HK-2 (cell line): ENCODE measurements at regions not wholly inside any gene's neighbourhood (a gene's known extent, or its start where the extent isn't known, plus 50 kb on each side); places are given as distances from the start of the nearest gene placed in this dataset.
"Not testable (repeated sequence)": the region's sequence is repeated elsewhere in the genome, so short reads cannot be mapped to it uniquely, and the experiment has no call there.

Experiments
- DNase-seq: peaks from one replicate; pipeline ENCODE4 v3.0.0-alpha.2; 2018; ENCODE audit not compliant: unreplicated experiment

GRCh38 chr11:71383461-71383860, 64.7 kb downstream of the DHCR7 start:
- no peak for DNase-seq

GRCh38 chr11:71381781-71382505, 66.2 kb downstream of the DHCR7 start:
- DNase-seq = no peak

GRCh38 chr11:71379701-71380100, 68.5 kb downstream of the DHCR7 start:
- DNase-seq = no peak

GRCh38 chr11:71373791-71374454, 74.3 kb downstream of the DHCR7 start:
- DNase-seq = no peak

GRCh38 chr11:71372693-71373657, 75.2 kb downstream of the DHCR7 start:
- no peak for DNase-seq

GRCh38 chr11:71371674-71372069, 76.5 kb downstream of the DHCR7 start:
- DNase-seq = no peak

GRCh38 chr11:71370895-71371673, 77.1 kb downstream of the DHCR7 start:
- no peak for DNase-seq

- no peak for DNase-seq
Observed at GRCh38 chr11:71370020-71370747, 78.0 kb downstream of the DHCR7 start.

GRCh38 chr11:71369411-71369810, 78.8 kb downstream of the DHCR7 start:
- no peak for DNase-seq

GRCh38 chr11:71368966-71369365, 79.2 kb downstream of the DHCR7 start:
- DNase-seq = no peak

- no peak for DNase-seq
Observed at GRCh38 chr11:71367756-71368155, 80.4 kb downstream of the DHCR7 start.

- DNase-seq = not testable (repeated sequence)
Observed at GRCh38 chr11:71367276-71367675, 80.9 kb downstream of the DHCR7 start.

- no peak for DNase-seq
Observed at GRCh38 chr11:71366076-71366475, 82.1 kb downstream of the DHCR7 start.

- DNase-seq = no peak
Observed at GRCh38 chr11:71365626-71366025, 82.6 kb downstream of the DHCR7 start.

- no peak for DNase-seq
Observed at GRCh38 chr11:71364806-71365205, 83.4 kb downstream of the DHCR7 start.

GRCh38 chr11:71364176-71364671, 84.0 kb downstream of the DHCR7 start:
- DNase-seq = no peak

GRCh38 chr11:71363721-71364120, 84.5 kb downstream of the DHCR7 start:
- no peak for DNase-seq

- no peak for DNase-seq
Observed at GRCh38 chr11:71358963-71359567, 89.1 kb downstream of the DHCR7 start.

GRCh38 chr11:71358122-71358728, 90.0 kb downstream of the DHCR7 start:
- DNase-seq = no peak

- DNase-seq = no peak
Observed at GRCh38 chr11:71357414-71357813, 90.8 kb downstream of the DHCR7 start.
